T-cell (primary cell): ENCODE measurements at regions not wholly inside any gene's neighbourhood (a gene's known extent, or its start where the extent isn't known, plus 50 kb on each side); places are given as distances from the start of the nearest gene placed in this dataset.

Experiments used
- ATAC-seq, 4 experiments: fragments of 200-7000 bp in 3 of 4; fragments of 150-1000 bp in 1 of 4; cut with Tn5 transposase; replicated peaks in 1 of 4; 1 replicate in 3 of 4; 2 replicates in 1 of 4; pipeline ENCODE4 v1.10.0; 2021; ENCODE audit warnings: moderate library complexity in 3 of 4, mild to moderate bottlenecking in 2 of 4, moderate number of reproducible peaks in 1 of 4
- CTCF ChIA-PET, 2 donors: fragments of 300-600 bp; sonication (Branson Sonifier 250); formaldehyde crosslinking; loops; one replicate each; lab custom pipeline; 2022; ENCODE audit warnings: antibody characterized with exemption in 2 of 2; lab: Charles Lee
- POLR2A ChIA-PET, 2 donors: fragments of 300-600 bp; sonication (Branson Sonifier 250); formaldehyde crosslinking; loops; one replicate each; lab custom pipeline; 2022; ENCODE audit warnings: antibody characterized with exemption in 2 of 2; lab: Charles Lee
- DNase-seq, 35 experiments: peaks; one replicate each; pipeline versions ENCODE4 v3.0.0 to v3.0.0-alpha.2; 2013 to 2023
- H3K27ac ChIP-seq: one replicate; pipeline ENCODE4 v1.5.1; 2013; ENCODE audit warnings: low read length
- H3K27me3 ChIP-seq, 2 experiments: replicated peaks in 1 of 2; 1 replicate in 1 of 2; 2 replicates in 1 of 2; pipeline versions ENCODE4 v1.6.1 to v1.7.0; 2013; ENCODE audit warnings: low read length in 1 of 2, mixed read lengths in 1 of 2; ENCODE audit not compliant: control insufficient read depth in 2 of 2, insufficient read depth in 2 of 2; ENCODE audit errors: extremely low read depth in 1 of 2
- H3K36me3 ChIP-seq, 2 donors: 1 replicate in 1 of 2; 2 replicates in 1 of 2; pipeline versions ENCODE4 v1.6.1 to v1.7.0; 2013; ENCODE audit warnings: low read length in 1 of 2; ENCODE audit not compliant: control insufficient read depth in 2 of 2, insufficient read depth in 1 of 2; ENCODE audit errors: extremely low read depth in 1 of 2
- H3K4me1 ChIP-seq, 2 experiments: 1 replicate in 1 of 2; 2 replicates in 1 of 2; pipeline versions ENCODE4 v1.6.1 to v1.7.0; 2013; ENCODE audit warnings: low read length in 2 of 2, mixed read lengths in 1 of 2; ENCODE audit not compliant: insufficient read depth in 2 of 2, control insufficient read depth in 1 of 2; ENCODE audit errors: extremely low read depth in 1 of 2
- H3K4me3 ChIP-seq, 2 donors: 1 replicate in 1 of 2; 2 replicates in 1 of 2; pipeline versions ENCODE4 v1.5.1 to v1.7.0; 2013; ENCODE audit warnings: mild to moderate bottlenecking in 2 of 2, low read length in 1 of 2, moderate library complexity in 1 of 2; ENCODE audit not compliant: control insufficient read depth in 1 of 2; ENCODE audit errors: extremely low read depth in 1 of 2
- H3K9me3 ChIP-seq: 2 replicates; pipeline ENCODE4 v1.7.0; 2013
- H3K27ac Mint-ChIP-seq, 2 donors: one replicate each; pipeline ENCODE4 v1.8.0; 2020 to 2021; ENCODE audit warnings: mild to moderate bottlenecking in 2 of 2, mixed read lengths in 2 of 2
- H3K27me3 Mint-ChIP-seq, 2 donors: one replicate each; pipeline ENCODE4 v1.8.0; 2021 to 2022; ENCODE audit warnings: mixed read lengths in 2 of 2
- H3K36me3 Mint-ChIP-seq: one replicate; pipeline ENCODE4 v1.8.0; 2021; ENCODE audit warnings: mixed read lengths
- H3K4me1 Mint-ChIP-seq, 3 donors: one replicate each; pipeline ENCODE4 v1.8.0; 2020 to 2022; ENCODE audit warnings: mixed read lengths in 3 of 3, mild to moderate bottlenecking in 1 of 3
- H3K4me3 Mint-ChIP-seq, 3 donors: one replicate each; pipeline ENCODE4 v1.8.0; 2020 to 2022; ENCODE audit warnings: mild to moderate bottlenecking in 3 of 3, mixed read lengths in 3 of 3, moderate library complexity in 3 of 3
- H3K9me3 Mint-ChIP-seq, 3 donors: one replicate each; pipeline ENCODE4 v1.8.0; 2020 to 2022; ENCODE audit warnings: mixed read lengths in 3 of 3
- whole genome bisulfite sequencing: methylation state at CpG from one replicate; pipeline ENCODE4 v1.1.5; 2013; ENCODE audit warnings: missing lambda C conversion rate; ENCODE audit not compliant: insufficient coverage; 5-methylcytosine and 5-hydroxymethylcytosine counted together

DNA sequence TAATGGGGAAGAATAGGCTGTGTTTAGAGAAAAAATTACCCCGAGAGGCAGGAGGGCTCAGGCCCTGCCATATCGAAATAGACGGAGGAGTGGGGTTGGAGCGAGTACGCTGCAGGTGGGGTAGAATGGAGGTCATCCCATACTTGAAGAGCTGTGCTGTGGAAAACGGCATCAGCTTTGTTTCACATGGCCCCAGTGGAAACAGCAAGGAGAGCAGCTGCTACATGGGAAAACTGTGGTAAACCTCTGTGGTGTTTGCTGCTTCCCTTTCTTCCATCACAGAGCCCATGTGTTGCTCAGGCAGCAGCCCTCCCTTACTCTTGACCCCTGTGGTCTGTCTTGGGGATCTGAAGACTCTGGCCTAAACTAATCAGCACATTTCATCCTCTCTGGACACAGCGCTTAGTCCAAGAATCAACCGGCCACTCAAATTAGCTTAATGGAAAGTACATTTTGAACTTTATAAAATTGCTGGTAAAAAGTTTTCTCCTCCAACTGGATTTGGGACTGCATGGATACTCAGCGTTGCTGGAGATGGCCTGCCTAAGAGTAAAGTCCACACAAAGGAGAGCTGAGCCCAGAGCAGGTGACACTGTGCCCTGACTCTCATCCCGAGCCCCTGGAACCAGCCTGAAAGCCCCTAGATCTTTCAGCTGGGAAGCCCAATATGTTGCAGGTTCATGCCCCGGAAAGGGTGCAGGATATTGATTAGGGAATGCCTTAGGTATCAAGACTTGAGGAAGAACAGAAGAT is 127.1 kb upstream of the GADD45A start:
- ATAC-seq, result no peak

DNA sequence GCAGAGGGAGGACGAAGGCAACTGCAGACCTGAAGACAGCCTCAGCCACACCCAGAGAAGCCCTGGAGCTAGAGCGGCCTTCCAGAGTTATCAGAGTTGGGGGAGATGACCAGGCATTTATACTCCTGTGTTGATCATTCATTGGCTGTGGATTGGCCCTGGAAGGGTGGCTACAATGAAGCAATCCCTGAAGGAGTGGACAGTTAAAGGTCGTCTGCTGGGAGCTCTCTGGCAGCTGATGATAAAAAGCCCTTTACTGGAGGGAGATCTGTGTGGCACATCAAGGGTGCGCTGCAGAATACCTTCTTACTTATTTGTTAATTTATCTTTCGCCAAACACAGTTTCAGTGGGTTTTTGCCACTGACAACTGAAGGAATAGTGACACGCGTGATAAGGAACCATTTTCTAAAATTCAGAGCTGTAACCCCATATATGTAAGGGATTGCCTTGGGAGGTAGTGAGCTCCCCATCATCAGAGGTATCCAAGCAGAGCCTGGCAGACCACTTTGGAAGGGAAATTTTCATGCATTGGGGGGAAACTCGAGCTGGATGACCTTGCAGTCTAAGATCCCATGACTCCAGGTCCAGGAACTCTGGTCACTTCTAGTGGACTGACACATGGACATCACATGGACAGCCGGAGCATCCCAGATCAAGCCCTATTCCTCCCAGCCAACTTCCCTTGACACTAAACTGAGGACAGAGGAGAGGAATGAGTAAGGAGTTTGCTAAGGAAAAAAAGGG is 126.4 kb upstream of the GADD45A start:
- H3K27ac ChIP-seq, result no peak overlapping the region
- H3K4me1 ChIP-seq, result peaks cover 0 to 4% of the 10 kb centered on the region in 2 experiments
- Mint-ChIP-seq H3K36me3 (no peaks in the 10 kb centered on the region), H3K27ac (peak overlapping the region in 1 of 2 donors; percentile 20), H3K4me3 (no peak overlapping the region), H3K27me3 (peaks cover 11 to 15% of the 10 kb centered on the region in 2 donors), H3K9me3 (no peaks in the 10 kb centered on the region), H3K4me1 (peaks cover 0 to 2% (median 0%) of the 10 kb centered on the region in 3 donors)
- peaks cover 0 to 33% of the 10 kb centered on the region in 2 experiments for H3K27me3 ChIP-seq
- no peak for ATAC-seq
- no peak overlapping the region for H3K4me3 ChIP-seq
- CTCF ChIA-PET, result interaction anchor here (0.7 to 2.9 kb wide), 5 partner anchors 14 to 251 kb away, joined by 3 to 10 read pairs (median 4); no protein-coding TSS in a partner anchor
- 31% methylated on average over 2 of the region's 9 CpGs for WGBS
- H3K9me3 ChIP-seq, result no peaks in the 10 kb centered on the region
- no peaks in the 10 kb centered on the region for H3K36me3 ChIP-seq
- no peak for DNase-seq
- POLR2A ChIA-PET, result no interaction called here

More for the DNA sequence above, 127.1 kb upstream of the GADD45A start:
- DNase-seq, result no peak
- ChIA-PET POLR2A (interaction anchor here in 1 of 2 donors (0.5 kb wide), 1 partner anchor 11 kb away, joined by 5 read pairs; no protein-coding TSS in a partner anchor), CTCF (interaction anchor here (0.6 to 2.9 kb wide), 8 partner anchors 14 to 1029 kb away, joined by 3 to 10 read pairs (median 4); no protein-coding TSS in a partner anchor)
- Mint-ChIP-seq H3K4me1 (peaks cover 0 to 2% (median 0%) of the 10 kb centered on the region in 3 donors), H3K27me3 (peaks cover 11 to 16% of the 10 kb centered on the region in 2 donors), H3K9me3 (no peaks in the 10 kb centered on the region), H3K27ac (no peak overlapping the region), H3K36me3 (no peaks in the 10 kb centered on the region), H3K4me3 (no peak overlapping the region)
- peaks cover 0 to 4% of the 10 kb centered on the region in 2 experiments for H3K4me1 ChIP-seq
- no peak overlapping the region for H3K4me3 ChIP-seq
- peaks cover 0 to 33% of the 10 kb centered on the region in 2 experiments for H3K27me3 ChIP-seq
- no peak overlapping the region for H3K27ac ChIP-seq
- no peaks in the 10 kb centered on the region for H3K36me3 ChIP-seq
- no peaks in the 10 kb centered on the region for H3K9me3 ChIP-seq
- 37% methylated on average over 8 of the region's 11 CpGs for WGBS

DNA sequence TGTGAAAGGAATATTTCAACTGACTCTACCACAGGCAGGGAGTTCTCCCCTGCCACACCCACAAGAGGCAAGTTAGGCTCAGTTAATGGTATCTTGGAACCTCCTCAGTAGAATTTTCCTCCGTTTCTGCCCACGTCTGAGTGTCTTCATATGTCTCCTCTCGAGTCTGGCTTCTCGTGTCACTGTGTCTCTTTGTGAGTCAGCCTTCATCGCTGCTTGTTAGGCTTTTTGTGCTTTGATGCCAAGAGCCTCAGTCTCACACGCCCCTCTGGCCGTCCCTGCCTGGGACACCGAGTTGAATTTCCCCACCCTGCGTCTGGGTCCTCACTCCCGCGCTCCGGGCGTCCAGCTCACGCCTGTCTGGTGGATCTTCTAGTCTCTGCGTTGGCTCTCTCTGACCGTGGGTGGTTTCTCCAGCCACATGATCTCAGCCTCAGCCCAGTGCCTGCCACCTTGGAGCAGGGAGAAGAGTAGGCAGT is 125.7 kb upstream of the GADD45A start:
- DNase-seq (no peak), ATAC-seq (no peak)
- peaks cover 0 to 4% (median 3%) of the 10 kb centered on the region in 3 donors for H3K4me1 Mint-ChIP-seq
- Histone ChIP-seq H3K4me1 (peaks cover 0 to 4% of the 10 kb centered on the region in 2 experiments), H3K36me3 (no peaks in the 10 kb centered on the region), H3K27ac (no peak overlapping the region), H3K9me3 (no peaks in the 10 kb centered on the region), H3K4me3 (no peak overlapping the region), H3K27me3 (peaks cover 0 to 33% of the 10 kb centered on the region in 2 experiments)
- WGBS, result 70% methylated on average over 14 of the region's 16 CpGs
- no peaks in the 10 kb centered on the region for H3K9me3 Mint-ChIP-seq
- H3K27ac Mint-ChIP-seq, result no peak overlapping the region
- ChIA-PET CTCF (interaction anchor here (1.3 to 2.9 kb wide), 2 partner anchors 201 kb away, joined by 9 to 10 read pairs; no protein-coding TSS in a partner anchor), POLR2A (interaction anchor here in 1 of 2 donors (0.5 kb wide), 1 partner anchor 132 kb away, joined by 10 read pairs; no protein-coding TSS in a partner anchor)
- H3K36me3 Mint-ChIP-seq, result no peaks in the 10 kb centered on the region
- peaks cover 11 to 15% of the 10 kb centered on the region in 2 donors for H3K27me3 Mint-ChIP-seq
- H3K4me3 Mint-ChIP-seq, result no peak overlapping the region

DNA sequence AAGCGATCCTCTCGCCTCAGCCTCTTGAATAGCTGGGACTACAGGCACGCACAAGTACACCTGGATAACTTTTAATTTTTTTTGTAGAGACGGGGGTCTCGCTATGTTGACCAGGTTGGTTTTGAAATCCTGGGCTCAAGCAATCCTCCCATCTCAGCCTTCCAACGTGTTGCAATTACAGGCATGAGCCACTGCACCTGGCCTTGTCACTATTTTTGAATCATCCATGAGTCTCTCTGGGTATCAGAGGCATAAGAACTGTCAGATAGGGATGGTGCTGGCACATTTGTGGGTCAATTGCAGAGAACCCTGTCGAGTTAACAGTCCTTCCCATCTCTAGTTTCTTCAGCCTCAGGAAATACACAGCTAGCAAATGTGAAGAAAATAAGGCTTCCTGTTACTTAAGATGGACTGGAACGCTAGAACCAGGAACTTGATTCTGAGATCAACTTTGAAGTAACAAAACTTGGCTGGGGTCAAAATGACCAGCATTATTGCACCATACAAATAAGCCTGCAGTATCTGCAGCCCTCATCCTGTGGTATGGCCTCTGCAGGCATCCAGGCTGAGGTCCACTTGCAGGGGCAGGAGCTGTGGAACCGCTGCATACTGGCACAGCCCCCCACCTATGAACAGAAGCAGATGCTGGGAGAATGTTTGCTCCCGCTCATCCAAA is 124.3 kb upstream of the GADD45A start:
- H3K4me3 Mint-ChIP-seq, result no peak overlapping the region
- peaks cover 11 to 15% of the 10 kb centered on the region in 2 donors for H3K27me3 Mint-ChIP-seq
- H3K4me3 ChIP-seq, result no peak overlapping the region
- H3K27ac ChIP-seq, result no peak overlapping the region
- no peak for DNase-seq
- no peak overlapping the region for H3K27ac Mint-ChIP-seq
- ChIA-PET POLR2A (no interaction called here), CTCF (interaction anchor here (0.7 to 4.2 kb wide), 18 partner anchors 8 to 351 kb away, joined by 3 to 73 read pairs (median 4); no protein-coding TSS in a partner anchor)
- peaks cover 0 to 29% of the 10 kb centered on the region in 2 experiments for H3K27me3 ChIP-seq
- no peaks in the 10 kb centered on the region for H3K9me3 Mint-ChIP-seq
- H3K36me3 Mint-ChIP-seq, result no peaks in the 10 kb centered on the region
- ATAC-seq, result no peak
- H3K36me3 ChIP-seq, result no peaks in the 10 kb centered on the region
- peaks cover 0 to 4% (median 3%) of the 10 kb centered on the region in 3 donors for H3K4me1 Mint-ChIP-seq
- 74% methylated on average over 7 of the region's 10 CpGs for WGBS
- H3K9me3 ChIP-seq, result no peaks in the 10 kb centered on the region
- peaks cover 0 to 4% of the 10 kb centered on the region in 2 experiments for H3K4me1 ChIP-seq

DNA sequence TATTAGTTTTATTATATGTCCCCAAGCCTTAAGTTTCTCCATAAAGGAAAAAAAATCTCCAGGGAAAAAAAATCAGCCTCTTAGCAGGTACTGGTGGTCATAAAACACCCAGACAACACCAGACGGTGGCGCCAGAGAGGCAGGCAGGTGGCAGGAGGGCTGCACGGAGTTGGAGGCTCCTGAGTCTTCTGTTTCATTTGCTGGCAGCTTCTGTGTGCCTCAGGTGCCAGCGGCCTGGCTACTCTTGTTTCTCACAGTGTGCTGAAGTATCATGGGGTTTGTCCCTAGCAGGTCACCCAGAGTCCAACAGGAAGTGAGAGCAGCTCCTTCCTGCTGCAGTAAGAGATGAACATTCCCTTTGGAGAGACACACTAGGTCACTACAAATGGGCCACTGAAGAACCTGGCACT is 123.3 kb upstream of the GADD45A start:
- CTCF ChIA-PET, result interaction anchor here (0.5 to 4.2 kb wide), 17 partner anchors 9 to 352 kb away, joined by 3 to 73 read pairs (median 5); no protein-coding TSS in a partner anchor
- no peak overlapping the region for H3K27ac ChIP-seq
- Mint-ChIP-seq H3K36me3 (no peaks in the 10 kb centered on the region), H3K4me1 (peaks cover 0 to 4% (median 3%) of the 10 kb centered on the region in 3 donors), H3K4me3 (no peak overlapping the region), H3K27me3 (peaks cover 11 to 15% of the 10 kb centered on the region in 2 donors), H3K9me3 (no peaks in the 10 kb centered on the region), H3K27ac (no peak overlapping the region)
- H3K9me3 ChIP-seq, result no peaks in the 10 kb centered on the region
- peak; percentile 52 to 85 (median 75) for DNase-seq
- 14% methylated on average over 1 of the region's 4 CpGs for WGBS
- H3K4me3 ChIP-seq, result no peak overlapping the region
- peaks cover 0 to 4% of the 10 kb centered on the region in 2 experiments for H3K4me1 ChIP-seq
- peak; percentile 60 to 83 (median 77) for ATAC-seq
- peaks cover 0 to 29% of the 10 kb centered on the region in 2 experiments for H3K27me3 ChIP-seq
- no peaks in the 10 kb centered on the region for H3K36me3 ChIP-seq
- POLR2A ChIA-PET, result no interaction called here
